ENCODE measurements at regions not wholly inside any gene's neighbourhood (a gene's known extent, or its start where the extent isn't known, plus 50 kb on each side); places are given as distances from the start of the nearest gene placed in this dataset.
"Not testable (repeated sequence)": the region's sequence is repeated elsewhere in the genome, so short reads cannot be mapped to it uniquely, and the experiment has no call there.

DNA sequence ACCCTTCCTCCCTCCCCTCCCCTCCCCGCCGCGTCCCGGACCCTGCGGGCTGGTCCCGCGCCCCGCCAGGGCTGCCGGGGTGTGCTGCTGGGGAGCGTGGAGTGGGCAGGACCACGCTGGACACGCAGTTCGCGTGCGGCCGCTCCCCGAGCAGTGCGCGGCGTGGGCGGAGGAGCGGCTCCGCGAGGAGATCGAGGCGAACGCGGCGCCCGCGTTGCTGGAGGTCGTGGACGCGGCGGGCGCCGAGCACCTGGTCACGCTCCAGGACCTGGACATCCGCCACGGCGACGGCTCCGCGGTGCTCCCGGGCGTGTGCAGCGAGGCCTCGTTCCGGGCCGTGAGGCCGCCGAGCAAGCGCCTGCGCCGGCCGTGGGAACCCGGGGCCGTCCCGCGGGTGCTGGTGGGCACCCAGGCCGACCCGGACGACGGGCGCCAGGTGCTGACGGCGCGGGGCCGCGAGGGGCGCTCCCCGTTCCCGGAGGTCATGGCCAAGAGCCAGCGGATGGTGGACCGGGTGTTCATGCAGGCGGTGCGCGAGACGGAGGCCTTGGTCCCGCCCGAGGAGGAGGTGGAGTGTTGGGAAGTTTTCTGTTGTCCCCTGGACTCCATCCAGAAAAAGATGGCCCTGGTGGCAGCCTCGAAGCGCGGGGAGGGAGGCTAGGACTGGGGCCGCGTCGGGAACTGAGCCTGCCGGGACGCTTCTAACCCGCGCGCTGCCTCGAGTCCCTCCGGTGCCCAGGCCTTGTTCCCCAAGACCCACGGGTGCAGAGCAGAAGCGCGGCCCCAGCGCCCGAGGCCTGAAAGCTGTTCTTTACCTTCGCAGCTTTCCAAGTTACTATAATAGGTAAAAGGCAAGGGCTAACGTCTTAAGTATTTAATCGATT is 54.7 kb upstream of the EIF5 start:
- intact Hi-C loops (cut with micrococcal nuclease) = no loop called here
- Mint-ChIP-seq H3K4me3 (peak overlapping the region; percentile 26), H3K27ac (no peak overlapping the region), H3K36me3 (ENCODE audit: low read depth) (no peaks in the 10 kb centered on the region), H3K4me1 (ENCODE audit: low read depth) (peaks cover 19% of the 10 kb centered on the region), H3K27me3 (peaks cover 85% of the 10 kb centered on the region), H3K9me3 (no peaks in the 10 kb centered on the region)

DNA sequence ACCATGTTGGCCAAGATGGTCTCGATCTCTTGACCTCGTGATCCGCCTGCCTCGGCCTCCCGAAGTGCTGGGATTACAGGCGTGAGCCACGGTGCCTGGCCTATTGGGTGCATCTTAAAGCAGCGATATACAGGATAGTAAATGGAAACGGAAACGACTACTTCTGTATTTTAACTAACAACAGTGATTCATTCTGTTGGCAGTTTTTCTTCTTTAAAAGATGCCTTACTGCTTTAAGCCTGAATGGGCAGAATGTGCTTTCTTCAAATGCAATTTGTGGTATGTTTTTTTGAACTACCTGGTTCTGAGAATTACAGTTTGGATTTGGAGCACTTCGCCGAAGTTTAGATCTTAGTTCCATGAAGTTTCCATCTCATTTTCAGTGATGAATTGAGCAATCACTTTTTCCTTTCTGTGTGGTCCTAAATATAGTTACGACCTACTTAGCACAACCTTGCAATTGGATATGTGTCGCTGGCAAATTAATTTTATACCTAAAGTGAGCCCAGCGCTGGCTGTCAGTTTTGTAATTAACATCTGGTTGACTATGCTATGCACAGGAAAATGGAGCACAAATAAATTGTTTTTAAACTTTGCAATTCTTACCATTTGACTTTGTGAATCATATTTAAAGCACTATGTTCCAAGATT is 53.6 kb upstream of the EIF5 start:
- intact Hi-C loops (cut with micrococcal nuclease) = no loop called here
- H3K4me3 Mint-ChIP-seq = no peak overlapping the region
- peaks cover 85% of the 10 kb centered on the region for H3K27me3 Mint-ChIP-seq
- no peaks in the 10 kb centered on the region for H3K36me3 Mint-ChIP-seq (ENCODE audit: low read depth)
- H3K4me1 Mint-ChIP-seq (ENCODE audit: low read depth) = peaks cover 19% of the 10 kb centered on the region
- no peak overlapping the region for H3K27ac Mint-ChIP-seq
- no peaks in the 10 kb centered on the region for H3K9me3 Mint-ChIP-seq

- intact Hi-C loops (cut with micrococcal nuclease) = no loop called here
- H3K27me3 Mint-ChIP-seq = peaks cover 85% of the 10 kb centered on the region
- H3K4me3 Mint-ChIP-seq = no peak overlapping the region
- no peaks in the 10 kb centered on the region for H3K9me3 Mint-ChIP-seq
- H3K27ac Mint-ChIP-seq = no peak overlapping the region
- H3K36me3 Mint-ChIP-seq (ENCODE audit: low read depth) = no peaks in the 10 kb centered on the region
- H3K4me1 Mint-ChIP-seq (ENCODE audit: low read depth) = peaks cover 19% of the 10 kb centered on the region
These were observed 52.4 kb upstream of the EIF5 start for GRCh38 chr14:103281496-103282231.

DNA sequence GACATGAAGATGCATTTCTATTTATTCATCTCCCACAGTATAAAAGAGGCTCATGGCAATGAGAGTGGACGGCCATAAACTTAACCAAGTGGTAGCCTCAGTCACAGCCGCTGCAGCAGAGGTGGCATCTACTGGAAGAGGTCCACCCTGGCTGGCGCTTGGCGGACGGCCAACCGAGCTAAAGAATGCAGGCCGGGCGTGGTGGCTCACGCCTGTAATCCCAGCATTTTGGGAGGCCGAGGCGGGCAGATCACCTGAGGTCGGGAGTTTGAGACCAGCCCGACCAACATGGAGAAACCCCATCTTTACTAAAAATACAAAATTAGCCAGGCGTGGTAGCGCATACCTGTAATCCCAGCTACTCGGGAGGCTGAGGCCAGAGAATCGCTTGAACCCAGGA is 51.7 kb upstream of the EIF5 start:
- H3K4me3 Mint-ChIP-seq; H3K27ac Mint-ChIP-seq; H3K9me3 Mint-ChIP-seq; intact Hi-C loops (cut with micrococcal nuclease); H3K36me3 Mint-ChIP-seq (ENCODE audit: low read depth): not testable (repeated sequence)
- peaks cover 86% of the 10 kb centered on the region for H3K27me3 Mint-ChIP-seq
- H3K4me1 Mint-ChIP-seq (ENCODE audit: low read depth) = peaks cover 19% of the 10 kb centered on the region

GRCh38 chr14:103282932-103283331 is 51.1 kb upstream of the EIF5 start:
- H3K27me3 Mint-ChIP-seq = peaks cover 85% of the 10 kb centered on the region
- no peaks in the 10 kb centered on the region for H3K36me3 Mint-ChIP-seq (ENCODE audit: low read depth)
- no peak overlapping the region for H3K4me3 Mint-ChIP-seq
- intact Hi-C loops (cut with micrococcal nuclease) = no loop called here
- H3K4me1 Mint-ChIP-seq (ENCODE audit: low read depth) = peaks cover 19% of the 10 kb centered on the region
- H3K27ac Mint-ChIP-seq = no peak overlapping the region
- no peaks in the 10 kb centered on the region for H3K9me3 Mint-ChIP-seq

- Mint-ChIP-seq H3K9me3 (no peaks in the 10 kb centered on the region), H3K27me3 (peaks cover 81% of the 10 kb centered on the region), H3K4me3 (no peak overlapping the region), H3K36me3 (ENCODE audit: low read depth) (no peaks in the 10 kb centered on the region), H3K27ac (no peak overlapping the region), H3K4me1 (ENCODE audit: low read depth) (peaks cover 19% of the 10 kb centered on the region)
- intact Hi-C loops (cut with micrococcal nuclease) = no loop called here
These were observed 50.1 kb upstream of the EIF5 start for GRCh38 chr14:103283916-103284315.
